ENCODE measurements at regions not wholly inside any gene's neighbourhood (a gene's known extent, or its start where the extent isn't known, plus 50 kb on each side); places are given as distances from the start of the nearest gene placed in this dataset.

- TF ChIP-seq CTCF (IDR thresholded peaks at IDR 0.05; ENCODE audit: insufficient read depth, low read depth, low read length) (no peak), EZH2 (IDR thresholded peaks at IDR 0.05; ENCODE audit: insufficient read depth, low read length) (no peak)
These were observed 139.8 kb downstream of the ARRDC3 start for GRCh38 chr5:91243286-91243685.

Data from astrocyte (in vitro differentiated cells and primary cell).